CD4-positive, alpha-beta memory T cell (primary cell): ENCODE measurements at regions not wholly inside any gene's neighbourhood (a gene's known extent, or its start where the extent isn't known, plus 50 kb on each side); places are given as distances from the start of the nearest gene placed in this dataset.

Experiments used
- CTCF ChIA-PET: fragments of 350-600 bp; sonication (Branson Sonifier 250); formaldehyde crosslinking; loops from one replicate; lab custom pipeline; 2021; ENCODE audit warnings: inconsistent platforms; ENCODE audit not compliant: partially characterized antibody; lab: Charles Lee
- POLR2A ChIA-PET: fragments of 350-600 bp; sonication (Branson Sonifier 250); formaldehyde crosslinking; loops from one replicate; lab custom pipeline; 2021; ENCODE audit not compliant: partially characterized antibody; lab: Charles Lee
- DNase-seq, 5 donors: peaks; one replicate each; pipeline versions ENCODE4 v3.0.0 to v3.0.0-alpha.2; 2020 to 2022; ENCODE audit warnings: mixed read lengths in 1 of 5
- H3K27ac ChIP-seq: one replicate; pipeline ENCODE4 v1.7.0; 2013; ENCODE audit warnings: low read depth, low read length
- H3K27me3 ChIP-seq: 2 replicates; pipeline ENCODE4 v1.7.0; 2013; ENCODE audit warnings: mild to moderate bottlenecking, low read length, moderate library complexity; ENCODE audit not compliant: insufficient read depth
- H3K36me3 ChIP-seq: 2 replicates; pipeline ENCODE4 v1.7.0; 2013; ENCODE audit warnings: mild to moderate bottlenecking, low read length, moderate library complexity; ENCODE audit not compliant: insufficient read depth
- H3K4me1 ChIP-seq: 2 replicates; pipeline ENCODE4 v1.7.0; 2013; ENCODE audit warnings: mild to moderate bottlenecking, low read length, moderate library complexity; ENCODE audit not compliant: insufficient read depth
- H3K4me3 ChIP-seq, 2 donors: one replicate each; pipeline ENCODE4 v1.7.0; 2013; ENCODE audit warnings: low read length in 2 of 2, mild to moderate bottlenecking in 1 of 2
- H3K9me3 ChIP-seq, 2 donors: one replicate each; pipeline ENCODE4 v1.7.0; 2013; ENCODE audit warnings: low read length in 2 of 2, control low read depth in 1 of 2; ENCODE audit not compliant: control insufficient read depth in 1 of 2
- H3K27ac Mint-ChIP-seq, 7 donors: one replicate each; pipeline ENCODE4 v1.8.0; 2020 to 2021; ENCODE audit warnings: mixed read lengths in 7 of 7, mild to moderate bottlenecking in 6 of 7, inconsistent platforms in 3 of 7, moderate library complexity in 3 of 7
- H3K27me3 Mint-ChIP-seq, 2 donors: one replicate each; pipeline ENCODE4 v1.8.0; 2020 to 2021; ENCODE audit warnings: mixed read lengths in 2 of 2
- H3K36me3 Mint-ChIP-seq, 2 donors: one replicate each; pipeline ENCODE4 v1.8.0; 2020 to 2021; ENCODE audit warnings: mixed read lengths in 2 of 2, inconsistent platforms in 1 of 2, mild to moderate bottlenecking in 1 of 2
- H3K4me1 Mint-ChIP-seq, 4 donors: one replicate each; pipeline ENCODE4 v1.8.0; 2020 to 2021; ENCODE audit warnings: mixed read lengths in 4 of 4, mild to moderate bottlenecking in 1 of 4
- H3K4me3 Mint-ChIP-seq, 8 donors: one replicate each; pipeline ENCODE4 v1.8.0; 2020 to 2021; ENCODE audit warnings: mixed read lengths in 8 of 8, mild to moderate bottlenecking in 7 of 8, moderate library complexity in 6 of 8, inconsistent platforms in 3 of 8
- H3K9me3 Mint-ChIP-seq, 8 donors: one replicate each; pipeline ENCODE4 v1.8.0; 2020 to 2021; ENCODE audit warnings: mixed read lengths in 8 of 8, mild to moderate bottlenecking in 5 of 8, inconsistent platforms in 3 of 8, moderate library complexity in 1 of 8
- intact Hi-C: fragments of 100-400 bp; cut with micrococcal nuclease; formaldehyde crosslinking; loops from one replicate; pipeline ENCODE4 v1.15.1; 2023

- Mint-ChIP-seq H3K27me3 (peaks cover 0 to 2% of the 10 kb centered on the region in 2 donors), H3K27ac (no peak overlapping the region), H3K4me3 (no peak overlapping the region), H3K36me3 (no peaks in the 10 kb centered on the region), H3K4me1 (no peaks in the 10 kb centered on the region), H3K9me3 (peaks cover 0 to 32% (median 12%) of the 10 kb centered on the region in 8 donors)
- Histone ChIP-seq H3K9me3 (no peaks in the 10 kb centered on the region), H3K4me1 (no peaks in the 10 kb centered on the region), H3K36me3 (no peaks in the 10 kb centered on the region), H3K27ac (no peak overlapping the region), H3K27me3 (no peaks in the 10 kb centered on the region), H3K4me3 (no peak overlapping the region)
- ChIA-PET POLR2A (no interaction called here), CTCF (no interaction called here)
- no peak for DNase-seq
- intact Hi-C loops, result no loop called here
Observed at GRCh38 chr16:54460263-54460860, 173.8 kb upstream of the IRX3 start.

- Histone ChIP-seq H3K9me3 (no peaks in the 10 kb centered on the region), H3K36me3 (no peaks in the 10 kb centered on the region), H3K4me1 (no peaks in the 10 kb centered on the region), H3K27me3 (no peaks in the 10 kb centered on the region), H3K4me3 (no peak overlapping the region), H3K27ac (no peak overlapping the region)
- intact Hi-C loops, result no loop called here
- ChIA-PET POLR2A (no interaction called here), CTCF (no interaction called here)
- H3K4me3 Mint-ChIP-seq, result no peak overlapping the region
- no peak for DNase-seq
- no peaks in the 10 kb centered on the region for H3K36me3 Mint-ChIP-seq
- no peaks in the 10 kb centered on the region for H3K4me1 Mint-ChIP-seq
- no peak overlapping the region for H3K27ac Mint-ChIP-seq
- peaks cover 0 to 28% (median 12%) of the 10 kb centered on the region in 8 donors for H3K9me3 Mint-ChIP-seq
- no peaks in the 10 kb centered on the region for H3K27me3 Mint-ChIP-seq
Observed at GRCh38 chr16:54459509-54460262, 173.1 kb upstream of the IRX3 start.

- DNase-seq, result no peak
- Histone ChIP-seq H3K4me3 (no peak overlapping the region), H3K9me3 (no peaks in the 10 kb centered on the region), H3K27ac (no peak overlapping the region), H3K27me3 (no peaks in the 10 kb centered on the region), H3K36me3 (no peaks in the 10 kb centered on the region), H3K4me1 (no peaks in the 10 kb centered on the region)
- peaks cover 0 to 20% (median 10%) of the 10 kb centered on the region in 8 donors for H3K9me3 Mint-ChIP-seq
- POLR2A ChIA-PET, result no interaction called here
- intact Hi-C loops, result no loop called here
- CTCF ChIA-PET, result no interaction called here
- no peak overlapping the region for H3K27ac Mint-ChIP-seq
- H3K4me3 Mint-ChIP-seq, result no peak overlapping the region
- peaks cover 0 to 2% (median 0%) of the 10 kb centered on the region in 4 donors for H3K4me1 Mint-ChIP-seq
- no peaks in the 10 kb centered on the region for H3K36me3 Mint-ChIP-seq
- H3K27me3 Mint-ChIP-seq, result no peaks in the 10 kb centered on the region
Observed at GRCh38 chr16:54458923-54459322, 172.3 kb upstream of the IRX3 start.

GRCh38 chr16:54456291-54456690 is 169.7 kb upstream of the IRX3 start:
- Histone ChIP-seq H3K27ac (no peak overlapping the region), H3K9me3 (no peaks in the 10 kb centered on the region), H3K27me3 (no peaks in the 10 kb centered on the region), H3K4me3 (no peak overlapping the region), H3K36me3 (no peaks in the 10 kb centered on the region), H3K4me1 (no peaks in the 10 kb centered on the region)
- Mint-ChIP-seq H3K36me3 (no peaks in the 10 kb centered on the region), H3K4me1 (peaks cover 0 to 4% (median 0%) of the 10 kb centered on the region in 4 donors), H3K4me3 (no peak overlapping the region), H3K9me3 (peaks cover 0 to 4% (median 0%) of the 10 kb centered on the region in 8 donors), H3K27me3 (peaks cover 0 to 1% of the 10 kb centered on the region in 2 donors), H3K27ac (no peak overlapping the region)
- POLR2A ChIA-PET, result no interaction called here
- DNase-seq, result no peak
- intact Hi-C loops, result no loop called here
- CTCF ChIA-PET, result no interaction called here

- Mint-ChIP-seq H3K4me3 (no peak overlapping the region), H3K27me3 (peaks cover 0 to 3% of the 10 kb centered on the region in 2 donors), H3K36me3 (no peaks in the 10 kb centered on the region), H3K27ac (no peak overlapping the region), H3K9me3 (peaks cover 0 to 1% (median 0%) of the 10 kb centered on the region in 8 donors), H3K4me1 (peaks cover 0 to 4% (median 0%) of the 10 kb centered on the region in 4 donors)
- Histone ChIP-seq H3K9me3 (no peaks in the 10 kb centered on the region), H3K36me3 (no peaks in the 10 kb centered on the region), H3K27ac (no peak overlapping the region), H3K4me1 (no peaks in the 10 kb centered on the region), H3K27me3 (no peaks in the 10 kb centered on the region), H3K4me3 (no peak overlapping the region)
- no peak for DNase-seq
- ChIA-PET POLR2A (no interaction called here), CTCF (no interaction called here)
- intact Hi-C loops, result no loop called here
Observed at GRCh38 chr16:54455030-54455725, 168.6 kb upstream of the IRX3 start.

GRCh38 chr16:54454616-54455015 is 168.0 kb upstream of the IRX3 start:
- no peaks in the 10 kb centered on the region for H3K4me1 ChIP-seq
- no peaks in the 10 kb centered on the region for H3K9me3 ChIP-seq
- no peak overlapping the region for H3K27ac Mint-ChIP-seq
- peaks cover 0 to 4% of the 10 kb centered on the region in 2 donors for H3K27me3 Mint-ChIP-seq
- no peak overlapping the region for H3K4me3 Mint-ChIP-seq
- DNase-seq, result no peak
- peaks cover 0 to 1% (median 0%) of the 10 kb centered on the region in 8 donors for H3K9me3 Mint-ChIP-seq
- H3K4me3 ChIP-seq, result no peak overlapping the region
- no peak overlapping the region for H3K27ac ChIP-seq
- ChIA-PET POLR2A (no interaction called here), CTCF (no interaction called here)
- intact Hi-C loops, result no loop called here
- H3K4me1 Mint-ChIP-seq, result peaks cover 0 to 4% (median 0%) of the 10 kb centered on the region in 4 donors
- no peaks in the 10 kb centered on the region for H3K36me3 ChIP-seq
- no peaks in the 10 kb centered on the region for H3K27me3 ChIP-seq
- no peaks in the 10 kb centered on the region for H3K36me3 Mint-ChIP-seq

GRCh38 chr16:54453871-54454270 is 167.3 kb upstream of the IRX3 start:
- no peak overlapping the region for H3K4me3 Mint-ChIP-seq
- Histone ChIP-seq H3K4me1 (no peaks in the 10 kb centered on the region), H3K4me3 (no peak overlapping the region), H3K27ac (no peak overlapping the region), H3K9me3 (no peaks in the 10 kb centered on the region), H3K27me3 (no peaks in the 10 kb centered on the region), H3K36me3 (no peaks in the 10 kb centered on the region)
- no peak overlapping the region for H3K27ac Mint-ChIP-seq
- peaks cover 0 to 4% (median 0%) of the 10 kb centered on the region in 4 donors for H3K4me1 Mint-ChIP-seq
- intact Hi-C loops, result no loop called here
- H3K27me3 Mint-ChIP-seq, result peaks cover 0 to 4% of the 10 kb centered on the region in 2 donors
- CTCF ChIA-PET, result no interaction called here
- H3K9me3 Mint-ChIP-seq, result peaks cover 0 to 1% (median 0%) of the 10 kb centered on the region in 8 donors
- no peak for DNase-seq
- H3K36me3 Mint-ChIP-seq, result no peaks in the 10 kb centered on the region
- POLR2A ChIA-PET, result no interaction called here
